GM19455 (cell line): ENCODE measurements at regions not wholly inside any gene's neighbourhood (a gene's known extent, or its start where the extent isn't known, plus 50 kb on each side); places are given as distances from the start of the nearest gene placed in this dataset.
"Not testable (repeated sequence)": the region's sequence is repeated elsewhere in the genome, so short reads cannot be mapped to it uniquely, and the experiment has no call there.

Source experiments
- ATAC-seq: cut with Tn5 transposase; IDR thresholded peaks from one replicate; pipeline ENCODE4 v1.9.1; 2021; ENCODE audit not compliant: unreplicated experiment

DNA sequence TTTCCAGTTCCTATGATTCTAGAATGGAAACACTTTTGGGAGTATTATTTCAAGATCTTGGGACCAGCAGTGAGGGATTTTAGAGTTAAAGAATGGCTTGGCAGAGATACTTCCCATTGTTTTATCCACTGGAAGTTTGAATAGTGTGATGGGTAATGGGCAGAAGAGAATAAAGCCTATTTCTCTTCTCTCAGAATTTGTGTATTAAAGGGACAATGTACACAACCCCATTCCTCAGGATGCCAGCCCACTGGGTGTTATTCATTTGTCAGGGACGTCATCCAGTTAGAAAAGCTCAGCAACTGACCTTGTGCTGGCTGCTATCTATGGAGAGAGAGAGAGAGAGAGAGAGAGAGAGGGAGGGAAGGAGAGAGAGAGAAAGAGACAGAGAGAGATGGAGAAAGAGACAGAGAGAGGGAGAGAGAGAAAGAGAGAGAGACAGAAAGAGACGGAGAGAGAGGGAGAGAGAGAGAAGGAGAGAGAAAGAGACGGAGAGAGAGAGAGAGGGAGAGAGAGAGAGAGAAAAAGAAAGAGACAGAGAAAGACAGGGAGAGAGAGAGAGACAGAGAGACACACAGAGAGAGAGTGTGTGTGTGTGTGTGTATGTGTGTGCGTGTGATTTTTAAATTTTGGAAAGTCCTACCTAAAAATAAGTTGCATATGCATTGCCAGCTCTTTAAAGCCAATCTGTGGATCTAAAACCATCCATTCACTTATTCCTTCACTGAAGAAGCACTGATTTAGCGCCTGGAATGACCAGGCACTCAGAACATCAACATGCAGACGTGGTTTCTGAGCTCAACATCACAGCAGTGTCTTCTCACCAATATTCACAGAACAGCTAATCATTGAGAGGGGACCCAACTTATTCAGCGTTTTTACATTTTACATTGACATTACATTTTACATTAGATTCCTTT lies 388.8 kb downstream of the THBS2 start:
- no peak for ATAC-seq

DNA sequence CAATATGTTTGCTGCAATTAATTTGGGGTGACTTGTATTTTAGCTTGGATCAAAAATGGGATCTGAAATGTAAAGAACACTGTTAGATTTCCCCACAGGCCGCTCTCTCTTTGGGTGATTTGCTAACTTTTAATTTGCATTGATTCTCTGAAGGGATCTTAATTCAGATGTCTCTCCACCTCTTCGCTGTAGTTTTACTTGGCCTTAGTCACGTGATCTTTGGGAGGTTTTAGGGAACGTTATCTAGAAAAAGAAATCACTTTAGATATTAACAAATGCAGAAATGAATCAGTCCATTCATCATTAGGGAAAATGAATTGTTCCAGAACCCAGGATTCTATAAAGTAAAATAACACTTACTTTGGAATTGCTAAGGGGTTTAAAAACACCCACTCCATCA lies 390.2 kb downstream of the THBS2 start:
- no peak for ATAC-seq

- ATAC-seq, result no peak
Observed at GRCh38 chr6:168862346-168862980, 391.2 kb downstream of the THBS2 start.

GRCh38 chr6:168860987-168861386 lies 392.7 kb downstream of the THBS2 start:
- no peak for ATAC-seq

GRCh38 chr6:168860341-168860740 lies 393.3 kb downstream of the THBS2 start:
- ATAC-seq, result no peak

GRCh38 chr6:168858926-168859325 lies 394.7 kb downstream of the THBS2 start:
- no peak for ATAC-seq

DNA sequence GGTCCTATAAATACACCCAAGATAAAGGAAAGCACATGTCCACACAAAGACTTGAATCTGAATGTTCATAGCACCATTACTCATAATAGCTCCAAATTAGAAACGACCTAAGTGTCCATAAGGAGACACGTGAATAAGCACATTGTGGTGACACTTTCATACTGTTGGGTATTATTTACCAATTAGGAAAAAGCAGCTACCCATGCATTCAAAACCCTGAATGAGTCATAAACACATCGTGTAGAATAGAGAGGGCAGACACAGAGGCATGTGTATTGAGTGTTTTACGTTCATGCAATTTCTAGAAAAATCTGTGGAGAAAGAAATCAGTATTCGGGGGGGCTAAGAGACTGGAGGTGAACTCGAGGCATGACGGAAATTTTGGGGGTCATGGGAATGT lies 396.7 kb downstream of the THBS2 start:
- ATAC-seq, result no peak

GRCh38 chr6:168852376-168852884 lies 401.2 kb downstream of the THBS2 start:
- ATAC-seq, result no peak

- ATAC-seq, result no peak
Observed at GRCh38 chr6:168851460-168852375, 401.9 kb downstream of the THBS2 start.

- not testable (repeated sequence) for ATAC-seq
Observed at GRCh38 chr6:168850027-168850736, 403.5 kb downstream of the THBS2 start.

GRCh38 chr6:168849459-168849858 lies 404.2 kb downstream of the THBS2 start:
- ATAC-seq, result no peak

DNA sequence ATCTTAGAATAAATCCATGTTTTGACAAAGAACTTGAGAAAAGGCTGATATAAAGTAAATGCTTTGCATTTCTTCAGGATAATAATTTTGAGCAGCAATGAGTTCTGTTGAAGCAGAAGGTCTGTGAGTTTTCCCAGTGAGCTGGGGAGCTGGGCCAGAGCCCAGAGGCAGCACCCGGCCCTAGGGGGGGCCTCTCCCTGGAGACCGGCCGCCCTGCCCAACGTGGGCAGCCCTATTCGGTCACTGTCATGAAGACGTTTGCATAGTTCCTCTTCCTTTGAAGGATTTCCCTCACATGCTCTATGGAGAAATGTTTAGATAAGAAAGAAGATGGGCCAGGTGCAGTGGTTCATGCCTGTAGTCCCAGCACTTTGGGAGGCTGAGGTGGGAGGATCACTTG lies 404.8 kb downstream of the THBS2 start:
- no peak for ATAC-seq

- ATAC-seq, result no peak
Observed at GRCh38 chr6:168844821-168845609, 404.0 kb downstream of the SMOC2 start.

DNA sequence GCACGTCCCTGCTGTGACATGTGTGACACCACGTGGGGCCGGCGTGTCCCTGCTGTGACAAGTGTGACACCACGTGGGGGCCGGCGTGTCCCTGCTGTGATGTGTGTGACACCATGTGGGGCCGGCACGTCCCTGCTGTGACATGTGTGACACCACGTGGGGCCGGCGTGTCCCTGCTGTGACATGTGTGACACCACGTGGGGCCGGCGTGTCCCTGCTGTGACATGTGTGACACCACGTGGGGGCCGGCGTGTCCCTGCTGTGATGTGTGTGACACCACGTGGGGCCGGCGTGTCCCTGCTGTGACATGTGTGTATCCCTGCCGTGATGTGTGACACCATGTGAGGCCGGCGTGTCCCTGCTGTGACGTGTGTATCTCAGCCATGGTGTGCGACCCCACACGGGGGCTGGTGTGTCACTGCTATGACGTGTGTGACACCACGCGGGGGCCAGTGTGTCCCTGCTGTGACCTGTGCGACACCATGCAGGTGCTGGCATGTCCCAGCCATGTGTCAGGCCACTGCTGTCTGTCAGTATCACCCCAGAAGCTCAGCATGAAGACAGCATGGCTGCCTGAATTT lies 401.7 kb downstream of the SMOC2 start:
- ATAC-seq, result not testable (repeated sequence)

- ATAC-seq, result no peak
Observed at GRCh38 chr6:168841609-168842278, 400.8 kb downstream of the SMOC2 start.

- ATAC-seq, result not testable (repeated sequence)
Observed at GRCh38 chr6:168840932-168841331, 399.9 kb downstream of the SMOC2 start.

GRCh38 chr6:168840299-168840698 lies 399.3 kb downstream of the SMOC2 start:
- ATAC-seq, result not testable (repeated sequence)

GRCh38 chr6:168838037-168838399 lies 397.0 kb downstream of the SMOC2 start:
- no peak for ATAC-seq
